K562 (cell line): ENCODE measurements at regions not wholly inside any gene's neighbourhood (a gene's known extent, or its start where the extent isn't known, plus 50 kb on each side); places are given as distances from the start of the nearest gene placed in this dataset.

ENCODE experiments used
- ARID1B ChIP-seq: fragments of 450-650 bp; IDR thresholded peaks from 2 replicates; pipeline ENCODE4 v1.6.1; 2016; ENCODE audit warnings: antibody characterized with exemption, mild to moderate bottlenecking, inconsistent platforms
- ARNT ChIP-seq, 2 experiments: fragments of 450-650 bp; IDR thresholded peaks; 2 replicates each; pipeline ENCODE4 v1.6.1; 2016; ENCODE audit warnings: mild to moderate bottlenecking in 1 of 2
- ATF1 ChIP-seq, 2 experiments: fragments of 450-650 bp in 1 of 2; IDR thresholded peaks; 2 replicates each; pipeline ENCODE4 v1.6.1; 2016; ENCODE audit warnings: missing compliant biosample characterization in 1 of 2, missing genetic modification characterization in 1 of 2
- ATF7 ChIP-seq: fragments of 450-650 bp; IDR thresholded peaks from 2 replicates; pipeline ENCODE4 v1.7.1; 2014; ENCODE audit warnings: mild to moderate bottlenecking, moderate library complexity
- BRD9 ChIP-seq: fragments of 450-650 bp; IDR thresholded peaks from 2 replicates; pipeline ENCODE4 v1.6.1; 2018; ENCODE audit warnings: low read depth; ENCODE audit not compliant: partially characterized antibody
- CBFA2T2 ChIP-seq: fragments of 450-650 bp; conservative IDR thresholded peaks from 2 replicates; pipeline ENCODE4 v1.6.1; 2017; ENCODE audit warnings: mild to moderate bottlenecking
- ESRRA ChIP-seq: fragments of 450-650 bp; IDR thresholded peaks from 2 replicates; pipeline ENCODE4 v1.6.1; 2014; ENCODE audit warnings: low read depth, mild to moderate bottlenecking, moderate library complexity, borderline replicate concordance
- HDAC1 ChIP-seq, 2 experiments: fragments of 450-650 bp; IDR thresholded peaks; 2 replicates each; pipeline ENCODE4 v1.6.1; 2016 to 2017; ENCODE audit warnings: inconsistent platforms in 1 of 2, mild to moderate bottlenecking in 1 of 2, moderate library complexity in 1 of 2
- KDM1A ChIP-seq, 2 experiments: fragments of 450-650 bp; IDR thresholded peaks; 2 replicates each; pipeline ENCODE4 v1.6.1; 2016; ENCODE audit warnings: mild to moderate bottlenecking in 2 of 2
- KLF1 ChIP-seq: fragments of 450-650 bp; IDR thresholded peaks from 2 replicates; pipeline ENCODE4 v1.6.1; 2016; ENCODE audit warnings: missing genetic modification characterization, missing compliant biosample characterization
- MAFF ChIP-seq: IDR thresholded peaks from 2 replicates; pipeline ENCODE4 v1.6.1; 2012; ENCODE audit warnings: low read length, improper control_type of control experiment
- NCOA1 ChIP-seq: fragments of 450-650 bp; IDR thresholded peaks from 2 replicates; pipeline ENCODE4 v1.6.1; 2016; ENCODE audit warnings: low read depth
- PBX2 ChIP-seq, 2 experiments: IDR thresholded peaks in 1 of 2; conservative IDR thresholded peaks in 1 of 2; 2 replicates each; pipeline ENCODE4 v1.6.1; 2016; ENCODE audit warnings: low read depth in 2 of 2, mild to moderate bottlenecking in 1 of 2, missing compliant biosample characterization in 1 of 2, missing genetic modification characterization in 1 of 2, moderate library complexity in 1 of 2
- RBM34 ChIP-seq: fragments of 200-400 bp; formaldehyde crosslinking; IDR thresholded peaks from 2 replicates; pipeline ENCODE4 v1.6.1; 2018; ENCODE audit warnings: low read length, borderline replicate concordance; ENCODE audit not compliant: insufficient read depth
- RCOR1 ChIP-seq, 2 experiments: IDR thresholded peaks; 2 replicates each; pipeline ENCODE4 v1.6.1; 2012; ENCODE audit warnings: low read depth in 2 of 2, low read length in 2 of 2, borderline replicate concordance in 1 of 2, improper control_type of control experiment in 1 of 2
- SMAD4 ChIP-seq: fragments of 250-450 bp; sonication (Bioruptor Pico); conservative IDR thresholded peaks from 2 replicates; pipeline ENCODE4 v1.8.0; 2021; ENCODE audit warnings: inconsistent platforms, mild to moderate bottlenecking, moderate library complexity
- STAT5A ChIP-seq: IDR thresholded peaks from 2 replicates; pipeline ENCODE4 v1.6.1; 2012; ENCODE audit warnings: low read length, inconsistent platforms, borderline replicate concordance
- TFAP4 ChIP-seq: sonication (generic); formaldehyde crosslinking; IDR thresholded peaks from 2 replicates; pipeline ENCODE4 v1.8.0; 2022; ENCODE audit warnings: missing genetic modification reagents, mild to moderate bottlenecking, moderate library complexity, borderline replicate concordance
- TRIM28 ChIP-seq: fragments of 450-650 bp; IDR thresholded peaks from 2 replicates; pipeline ENCODE4 v1.6.1; 2017
- UBTF ChIP-seq, 2 experiments: IDR thresholded peaks; 2 replicates each; pipeline ENCODE4 v1.6.1; 2012; ENCODE audit warnings: improper control_type of control experiment in 2 of 2, low read depth in 2 of 2, low read length in 2 of 2, borderline replicate concordance in 1 of 2
- ZBTB9 ChIP-seq: fragments of 450-650 bp; formaldehyde crosslinking; IDR thresholded peaks from 2 replicates; pipeline ENCODE4 v1.4.0; 2020; ENCODE audit warnings: mild to moderate bottlenecking, moderate library complexity
- ZNF239 ChIP-seq: fragments of 250-450 bp; sonication (Bioruptor Pico); IDR thresholded peaks from 2 replicates; pipeline ENCODE4 v1.4.0; 2020; ENCODE audit warnings: mild to moderate bottlenecking
- ZNF57 ChIP-seq: fragments of 450-650 bp; formaldehyde crosslinking; IDR thresholded peaks from 2 replicates; pipeline ENCODE4 v1.4.0; 2020; ENCODE audit warnings: mild to moderate bottlenecking, moderate library complexity

DNA sequence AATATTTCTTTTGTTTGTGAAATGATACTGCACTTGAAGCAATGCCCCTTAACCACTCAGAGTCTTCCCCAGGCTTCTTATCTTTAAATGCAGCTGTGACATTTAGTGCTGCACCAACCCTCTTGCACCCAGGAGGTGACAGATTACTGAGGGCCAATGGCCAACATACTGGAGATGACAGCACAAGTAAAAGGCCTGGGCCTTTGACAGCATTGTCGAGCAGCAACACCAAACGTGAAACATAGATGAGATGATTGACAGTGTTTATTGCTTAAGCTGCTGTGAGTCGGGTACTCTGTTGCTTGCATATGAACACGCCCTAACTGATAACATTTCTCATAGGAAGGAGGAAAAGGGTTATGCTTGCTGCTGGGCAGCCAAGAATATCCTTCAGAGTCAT, 80.3 kb downstream of the THNSL2 start (continued):
- TF ChIP-seq BRD9 (no peak), MAFF (0 out of 2 replicates have a peak, but pooled peaks have one; percentile 9), PBX2 (CRISPR knock-in tag; IDR thresholded peaks at IDR 0.05; ENCODE audit: low read depth) (peak; percentile 84), PBX2 (tag; conservative IDR thresholded peaks at IDR 0.05; ENCODE audit: low read depth) (peak; percentile 99), RCOR1 (IDR thresholded peaks at IDR 0.05; ENCODE audit: borderline replicate concordance in 1 of 2, low read depth in 2 of 2, low read length in 2 of 2) (peak; percentile 9 to 92; a peak in 2 of 4 replicates), ARNT (IDR thresholded peaks at IDR 0.05) (peak in 1 of 2 experiments; percentile 94; a peak in 2 of 4 replicates), RBM34 (no peak), HDAC1 (IDR thresholded peaks at IDR 0.05) (no peak; a peak in 1 of 4 replicates), UBTF (IDR thresholded peaks at IDR 0.05; ENCODE audit: borderline replicate concordance in 1 of 2, low read depth in 2 of 2, low read length in 2 of 2) (peak in 1 of 2 experiments; percentile 41; a peak in 1 of 4 replicates), NCOA1 (peak; percentile 75; the same call in 1 of the 2 replicates), CBFA2T2 (peak; percentile 93), ZNF57 (CRISPR knock-in tag) (no peak), TFAP4 (CRISPR knock-in tag) (peak; percentile 22; the same call in 1 of the 2 replicates), SMAD4 (CRISPR knock-in tag) (peak; percentile 68), TRIM28 (peak; percentile 76; the same call in 1 of the 2 replicates), ESRRA (peak; percentile 60; the same call in 1 of the 2 replicates), ATF7 (peak; percentile 82), ZNF239 (CRISPR knock-in tag) (peak; percentile 22; the same call in 1 of the 2 replicates), KLF1 (tag) (peak; percentile 83; the same call in 1 of the 2 replicates), KDM1A (IDR thresholded peaks at IDR 0.05) (peak; percentile 73 to 82), ATF1 (CRISPR knock-in tag; IDR thresholded peaks at IDR 0.05) (no peak), ATF1 (tag; IDR thresholded peaks at IDR 0.05) (peak; percentile 81), ZBTB9 (CRISPR knock-in tag) (no peak), ARID1B (peak; percentile 98), STAT5A (peak; percentile 91)
